ENCODE measurements at regions not wholly inside any gene's neighbourhood (a gene's known extent, or its start where the extent isn't known, plus 50 kb on each side); places are given as distances from the start of the nearest gene placed in this dataset.

DNA sequence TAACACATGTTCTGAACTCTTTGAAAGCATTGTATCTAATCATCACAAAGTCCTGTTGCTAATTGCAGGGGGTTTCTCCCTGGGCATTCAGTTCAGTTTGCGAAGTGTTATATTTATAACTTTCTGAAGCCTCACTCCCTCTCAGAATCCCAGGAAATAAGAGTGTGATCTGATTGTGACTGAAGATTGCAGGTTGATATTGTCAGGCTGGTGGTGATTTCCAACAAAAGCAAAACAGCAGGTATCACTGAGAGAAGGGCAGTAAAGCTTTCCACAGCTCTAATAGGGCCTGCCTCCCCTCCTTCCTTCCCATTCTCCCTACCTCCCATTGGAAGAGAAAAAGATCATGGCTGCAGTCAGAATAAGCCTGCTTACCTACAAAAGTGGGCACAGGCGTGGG is 466.7 kb upstream of the FSHR start:
- ATAC-seq (no peak), DNase-seq (ENCODE audit: low read depth, low spot score) (no peak)
- no peaks in the 10 kb centered on the region for H4K20me1 ChIP-seq (ENCODE audit: insufficient read depth)
- no peaks in the 10 kb centered on the region for H3K27me3 ChIP-seq (ENCODE audit: insufficient read depth, low read length)
- no peak overlapping the region for H3K9ac ChIP-seq (ENCODE audit: low read length)
- no peaks in the 10 kb centered on the region for H3K4me1 ChIP-seq (ENCODE audit: control insufficient read depth in 1 of 2, insufficient read depth in 2 of 2, low read length in 2 of 2)
- no peak for TF ChIP-seq ZNF274 (IDR thresholded peaks at IDR 0.05; ENCODE audit: low read depth, low read length)
- no peak for TF ChIP-seq YY1 (IDR thresholded peaks at IDR 0.05; ENCODE audit: extremely low read depth, insufficient replicate concordance, low read depth, low read length)
- TF ChIP-seq SIN3A (IDR thresholded peaks at IDR 0.05; ENCODE audit: low read depth) = no peak
- TF ChIP-seq, protein P1, sequence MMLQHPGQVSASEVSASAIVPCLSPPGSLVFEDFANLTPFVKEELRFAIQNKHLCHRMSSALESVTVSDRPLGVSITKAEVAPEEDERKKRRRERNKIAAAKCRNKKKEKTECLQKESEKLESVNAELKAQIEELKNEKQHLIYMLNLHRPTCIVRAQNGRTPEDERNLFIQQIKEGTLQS (IDR thresholded peaks at IDR 0.05) = no peak
- no peak for TF ChIP-seq CBX3 (IDR thresholded peaks at IDR 0.05; ENCODE audit: low read depth)
- TF ChIP-seq FOSL1 (IDR thresholded peaks at IDR 0.05; ENCODE audit: low read depth) = no peak
- no peak for TF ChIP-seq TCF7L2 (IDR thresholded peaks at IDR 0.05; ENCODE audit: borderline replicate concordance, extremely low read depth, insufficient read depth, insufficient read length)
- no peak for TF ChIP-seq POLR2AphosphoS5 (IDR thresholded peaks at IDR 0.05; ENCODE audit: low read depth, low read length)
- no peak for TF ChIP-seq POLR2A (IDR thresholded peaks at IDR 0.05; ENCODE audit: borderline replicate concordance, extremely low read depth, insufficient read depth, insufficient read length)
- TF ChIP-seq SRF (IDR thresholded peaks at IDR 0.05; ENCODE audit: low read depth) = no peak
- TF ChIP-seq, protein P2, sequence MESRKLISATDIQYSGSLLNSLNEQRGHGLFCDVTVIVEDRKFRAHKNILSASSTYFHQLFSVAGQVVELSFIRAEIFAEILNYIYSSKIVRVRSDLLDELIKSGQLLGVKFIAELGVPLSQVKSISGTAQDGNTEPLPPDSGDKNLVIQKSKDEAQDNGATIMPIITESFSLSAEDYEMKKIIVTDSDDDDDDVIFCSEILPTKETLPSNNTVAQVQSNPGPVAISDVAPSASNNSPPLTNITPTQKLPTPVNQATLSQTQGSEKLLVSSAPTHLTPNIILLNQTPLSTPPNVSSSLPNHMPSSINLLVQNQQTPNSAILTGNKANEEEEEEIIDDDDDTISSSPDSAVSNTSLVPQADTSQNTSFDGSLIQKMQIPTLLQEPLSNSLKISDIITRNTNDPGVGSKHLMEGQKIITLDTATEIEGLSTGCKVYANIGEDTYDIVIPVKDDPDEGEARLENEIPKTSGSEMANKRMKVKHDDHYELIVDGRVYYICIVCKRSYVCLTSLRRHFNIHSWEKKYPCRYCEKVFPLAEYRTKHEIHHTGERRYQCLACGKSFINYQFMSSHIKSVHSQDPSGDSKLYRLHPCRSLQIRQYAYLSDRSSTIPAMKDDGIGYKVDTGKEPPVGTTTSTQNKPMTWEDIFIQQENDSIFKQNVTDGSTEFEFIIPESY (IDR thresholded peaks at IDR 0.05; ENCODE audit: extremely low read depth, insufficient replicate concordance, low read length) = no peak
- TF ChIP-seq SP1 (IDR thresholded peaks at IDR 0.05; ENCODE audit: low read depth) = no peak
- TF ChIP-seq JUND (IDR thresholded peaks at IDR 0.05) = no peak
- TF ChIP-seq EZH2phosphoT487 (IDR thresholded peaks at IDR 0.05; ENCODE audit: borderline replicate concordance) = no peak
- TF ChIP-seq RAD21 (IDR thresholded peaks at IDR 0.05; ENCODE audit: low read depth) = no peak
- TF ChIP-seq ELF1 (IDR thresholded peaks at IDR 0.05; ENCODE audit: borderline replicate concordance, low read depth) = no peak
- TF ChIP-seq, protein P3, sequence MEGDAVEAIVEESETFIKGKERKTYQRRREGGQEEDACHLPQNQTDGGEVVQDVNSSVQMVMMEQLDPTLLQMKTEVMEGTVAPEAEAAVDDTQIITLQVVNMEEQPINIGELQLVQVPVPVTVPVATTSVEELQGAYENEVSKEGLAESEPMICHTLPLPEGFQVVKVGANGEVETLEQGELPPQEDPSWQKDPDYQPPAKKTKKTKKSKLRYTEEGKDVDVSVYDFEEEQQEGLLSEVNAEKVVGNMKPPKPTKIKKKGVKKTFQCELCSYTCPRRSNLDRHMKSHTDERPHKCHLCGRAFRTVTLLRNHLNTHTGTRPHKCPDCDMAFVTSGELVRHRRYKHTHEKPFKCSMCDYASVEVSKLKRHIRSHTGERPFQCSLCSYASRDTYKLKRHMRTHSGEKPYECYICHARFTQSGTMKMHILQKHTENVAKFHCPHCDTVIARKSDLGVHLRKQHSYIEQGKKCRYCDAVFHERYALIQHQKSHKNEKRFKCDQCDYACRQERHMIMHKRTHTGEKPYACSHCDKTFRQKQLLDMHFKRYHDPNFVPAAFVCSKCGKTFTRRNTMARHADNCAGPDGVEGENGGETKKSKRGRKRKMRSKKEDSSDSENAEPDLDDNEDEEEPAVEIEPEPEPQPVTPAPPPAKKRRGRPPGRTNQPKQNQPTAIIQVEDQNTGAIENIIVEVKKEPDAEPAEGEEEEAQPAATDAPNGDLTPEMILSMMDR (IDR thresholded peaks at IDR 0.05 in 2 of 3, conservative IDR thresholded peaks at IDR 0.05 in 1 of 3; ENCODE audit: borderline replicate concordance in 1 of 3, insufficient read depth in 1 of 3, low read depth in 2 of 3, low read length in 2 of 3) = no peak
- TF ChIP-seq, protein P4, sequence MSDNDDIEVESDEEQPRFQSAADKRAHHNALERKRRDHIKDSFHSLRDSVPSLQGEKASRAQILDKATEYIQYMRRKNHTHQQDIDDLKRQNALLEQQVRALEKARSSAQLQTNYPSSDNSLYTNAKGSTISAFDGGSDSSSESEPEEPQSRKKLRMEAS (IDR thresholded peaks at IDR 0.05) = no peak
- CTCF ChIA-PET = no interaction called here
- H3K27ac ChIP-seq (ENCODE audit: low read depth, low read length) = no peak overlapping the region
- no peaks in the 10 kb centered on the region for H3K9me2 ChIP-seq (ENCODE audit: insufficient read depth)
- H3K4me3 ChIP-seq (replicated peaks in 1 of 2; ENCODE audit: low read depth in 1 of 2, low read length in 2 of 2) = no peak overlapping the region
- H3K79me2 ChIP-seq (ENCODE audit: insufficient read depth, low read length) = no peaks in the 10 kb centered on the region
- H2AFZ ChIP-seq (ENCODE audit: low read depth, low read length, poor library complexity, severe bottlenecking) = no peak overlapping the region
- no TSS peak for BruUV-seq (replicated peaks)
- no peak overlapping the region for H3K4me2 ChIP-seq (ENCODE audit: low read length)
- intact Hi-C loops (cut with micrococcal nuclease) = no loop called here
- POLR2A ChIA-PET = no interaction called here
- RAD21 ChIA-PET (ENCODE audit: low non-redundant PET in 1 of 2, low total read pairs in 2 of 2, uncharacterized antibody in 2 of 2, unreplicated experiment in 2 of 2) = no interaction called here
- peaks cover 0 to 4% of the 10 kb centered on the region in 2 experiments; a peak in 2 of 4 replicates for H3K9me3 ChIP-seq (ENCODE audit: control insufficient read depth in 1 of 2, insufficient read depth in 1 of 2, low read depth in 1 of 2, low read length in 2 of 2)
- H3K36me3 ChIP-seq (ENCODE audit: control insufficient read depth in 1 of 2, insufficient read depth in 2 of 2, low read length in 2 of 2) = no peaks in the 10 kb centered on the region
